PC-9 (cell line): ENCODE measurements at regions not wholly inside any gene's neighbourhood (a gene's known extent, or its start where the extent isn't known, plus 50 kb on each side); places are given as distances from the start of the nearest gene placed in this dataset.

Experiments used
- CTCF ChIP-seq: fragments of 200-600 bp; sonication (generic); conservative IDR thresholded peaks from 2 replicates; pipeline ENCODE4 v1.6.1; 2017; ENCODE audit warnings: mixed run types, antibody characterized with exemption, mild to moderate bottlenecking, moderate library complexity
- EZH2 ChIP-seq: fragments of 200-600 bp; sonication (generic); IDR thresholded peaks from 2 replicates; pipeline ENCODE4 v1.8.0; 2017; ENCODE audit warnings: antibody characterized with exemption, low read depth

DNA sequence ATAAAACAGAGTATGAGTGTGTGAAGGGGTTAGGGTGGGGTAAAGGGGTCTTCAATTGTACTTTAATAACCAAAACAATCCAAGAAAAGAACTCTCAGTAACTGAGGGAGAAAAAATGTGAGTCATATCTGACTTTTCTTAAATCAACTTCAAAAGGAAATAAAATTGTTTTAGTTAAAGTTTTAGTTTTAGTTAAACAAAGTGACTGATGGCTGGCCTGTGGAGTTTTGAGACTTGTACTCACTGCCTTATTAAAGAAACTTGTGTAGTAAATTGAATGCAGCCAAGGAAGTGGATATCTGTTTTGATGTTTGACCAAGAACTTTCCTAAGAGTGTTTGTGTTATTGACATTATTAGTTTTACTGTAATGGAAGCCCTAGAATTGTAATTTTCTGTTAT lies 2032.6 kb downstream of the MAT2B start:
- TF ChIP-seq CTCF (no peak), EZH2 (no peak)
